RWPE1 (cell line): ENCODE measurements at regions not wholly inside any gene's neighbourhood (a gene's known extent, or its start where the extent isn't known, plus 50 kb on each side); places are given as distances from the start of the nearest gene placed in this dataset.
"Not testable (repeated sequence)": the region's sequence is repeated elsewhere in the genome, so short reads cannot be mapped to it uniquely, and the experiment has no call there.

Source experiments
- CTCF ChIA-PET: fragments of 350-600 bp; sonication (Branson Sonifier 250); formaldehyde crosslinking; extraction: SDS; loops from one replicate; lab custom pipeline; 2021; lab: Yijun Ruan, JAX
- POLR2A ChIA-PET: fragments of 400-600 bp; formaldehyde crosslinking; extraction: SDS; loops from one replicate; lab custom pipeline; 2020; ENCODE audit warnings: antibody characterized with exemption; ENCODE audit not compliant: low non-redundant PET; lab: Yijun Ruan, JAX
- DNase-seq: peaks from one replicate; pipeline ENCODE4 v3.0.0; 2012; ENCODE audit warnings: low spot score
- H3K27ac ChIP-seq: fragments of 450-650 bp; 2 replicates; pipeline ENCODE4 v1.5.1; 2017
- TF ChIP-seq, protein P1 (sequence below): fragments of 450-650 bp; conservative IDR thresholded peaks from 2 replicates; pipeline ENCODE4 v1.5.1; 2017; ENCODE audit warnings: low read depth, mild to moderate bottlenecking

DNA sequence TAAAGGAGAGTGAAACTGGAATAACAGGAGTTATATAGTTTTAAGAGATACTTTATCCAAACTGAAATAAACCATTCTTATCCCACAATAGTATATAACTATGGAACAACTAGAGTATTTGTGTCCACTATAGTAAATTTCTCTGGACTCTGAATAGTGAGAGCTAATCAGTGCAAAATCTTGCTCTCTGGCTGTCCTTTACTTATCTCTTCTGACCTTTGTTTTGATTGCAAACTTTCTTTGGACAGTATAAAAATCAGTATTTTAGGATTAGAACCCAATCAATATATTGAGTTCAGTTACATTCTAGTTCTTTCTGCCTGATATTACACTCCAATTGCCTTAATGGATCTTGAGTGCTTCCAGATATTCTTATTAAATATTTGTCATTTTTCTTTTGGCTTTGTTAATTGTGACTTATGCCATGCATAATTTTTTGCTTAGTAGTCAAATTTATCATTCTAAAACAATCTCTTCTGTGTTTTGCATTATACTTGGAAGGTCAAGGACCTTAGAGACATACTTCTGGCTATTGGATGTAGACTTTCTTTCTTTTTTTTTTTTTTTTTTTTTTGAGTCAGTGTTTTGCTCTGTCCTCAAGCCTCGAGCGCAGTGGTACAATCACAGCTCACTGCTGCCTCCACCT lies 89.9 kb upstream of the AMN1 start:
- TF ChIP-seq, protein P1, sequence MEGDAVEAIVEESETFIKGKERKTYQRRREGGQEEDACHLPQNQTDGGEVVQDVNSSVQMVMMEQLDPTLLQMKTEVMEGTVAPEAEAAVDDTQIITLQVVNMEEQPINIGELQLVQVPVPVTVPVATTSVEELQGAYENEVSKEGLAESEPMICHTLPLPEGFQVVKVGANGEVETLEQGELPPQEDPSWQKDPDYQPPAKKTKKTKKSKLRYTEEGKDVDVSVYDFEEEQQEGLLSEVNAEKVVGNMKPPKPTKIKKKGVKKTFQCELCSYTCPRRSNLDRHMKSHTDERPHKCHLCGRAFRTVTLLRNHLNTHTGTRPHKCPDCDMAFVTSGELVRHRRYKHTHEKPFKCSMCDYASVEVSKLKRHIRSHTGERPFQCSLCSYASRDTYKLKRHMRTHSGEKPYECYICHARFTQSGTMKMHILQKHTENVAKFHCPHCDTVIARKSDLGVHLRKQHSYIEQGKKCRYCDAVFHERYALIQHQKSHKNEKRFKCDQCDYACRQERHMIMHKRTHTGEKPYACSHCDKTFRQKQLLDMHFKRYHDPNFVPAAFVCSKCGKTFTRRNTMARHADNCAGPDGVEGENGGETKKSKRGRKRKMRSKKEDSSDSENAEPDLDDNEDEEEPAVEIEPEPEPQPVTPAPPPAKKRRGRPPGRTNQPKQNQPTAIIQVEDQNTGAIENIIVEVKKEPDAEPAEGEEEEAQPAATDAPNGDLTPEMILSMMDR: no peak
- DNase-seq: no peak
- POLR2A ChIA-PET: no interaction called here
- no peak overlapping the region for H3K27ac ChIP-seq
- CTCF ChIA-PET: no interaction called here

DNA sequence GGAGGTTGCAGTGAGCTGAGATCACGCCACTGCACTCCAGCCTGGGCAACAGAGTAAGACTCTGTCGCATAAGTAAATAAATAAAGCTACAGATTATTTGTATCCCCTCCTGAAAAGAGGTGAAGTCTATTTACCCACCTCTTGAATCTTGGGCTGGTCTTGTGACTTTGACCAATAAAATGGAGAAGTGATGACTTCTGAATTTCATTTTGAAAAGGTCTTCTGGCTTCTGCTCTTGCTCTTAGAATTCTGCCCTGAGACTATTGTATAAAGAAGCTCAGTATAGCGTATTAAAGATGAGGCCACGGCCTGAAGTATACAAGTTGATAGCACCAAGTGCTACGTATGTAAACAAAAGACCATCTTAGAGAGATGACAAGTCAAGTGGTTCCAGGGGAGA lies 88.3 kb upstream of the AMN1 start:
- DNase-seq: no peak
- TF ChIP-seq, protein P1: no peak
- POLR2A ChIA-PET: no interaction called here
- CTCF ChIA-PET: no interaction called here
- no peak overlapping the region for H3K27ac ChIP-seq

DNA sequence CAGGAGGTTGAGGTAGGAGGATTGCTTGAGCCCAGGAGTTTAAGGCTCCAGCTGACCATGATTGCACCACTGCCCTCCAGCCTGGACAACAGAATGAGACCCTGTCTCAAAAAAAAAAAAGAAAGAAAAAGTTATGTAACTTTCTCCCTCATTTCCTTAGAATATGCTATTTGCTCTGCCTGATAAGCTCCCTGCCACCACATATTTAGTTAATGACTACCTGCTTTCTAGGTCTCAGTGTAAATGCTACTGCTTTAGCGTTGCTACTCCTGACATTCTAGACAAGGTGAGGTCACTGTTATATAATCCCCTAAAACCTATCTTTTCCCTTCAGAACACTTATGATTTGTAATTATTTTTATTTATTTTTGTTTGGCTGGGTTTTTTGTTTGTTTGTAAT lies 86.3 kb upstream of the AMN1 start:
- ChIA-PET CTCF (no interaction called here), POLR2A (no interaction called here)
- H3K27ac ChIP-seq: no peak overlapping the region
- TF ChIP-seq, protein P1: no peak
- DNase-seq: no peak

DNA sequence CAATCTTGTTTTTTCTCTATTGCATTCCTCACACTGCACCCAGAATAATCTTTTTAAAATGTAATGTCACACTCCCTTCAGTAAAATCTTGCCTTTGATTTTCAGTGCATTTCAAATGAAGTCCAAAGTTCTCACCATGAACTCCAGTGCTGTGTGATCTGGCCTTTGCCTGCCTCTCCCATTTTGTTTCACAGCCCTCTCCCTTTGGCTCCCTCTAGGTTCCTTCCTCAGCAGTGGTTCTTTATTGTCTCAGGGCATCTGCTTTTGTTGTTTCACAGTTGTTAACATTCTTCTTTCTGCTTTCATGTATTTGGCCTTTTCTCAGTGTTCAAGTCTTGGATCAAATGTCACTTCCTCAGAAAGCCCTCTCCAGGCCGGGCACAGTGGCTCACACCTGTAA lies 84.5 kb upstream of the AMN1 start:
- ChIA-PET CTCF (no interaction called here), POLR2A (no interaction called here)
- DNase-seq: no peak
- H3K27ac ChIP-seq: no peak overlapping the region
- TF ChIP-seq, protein P1: no peak

DNA sequence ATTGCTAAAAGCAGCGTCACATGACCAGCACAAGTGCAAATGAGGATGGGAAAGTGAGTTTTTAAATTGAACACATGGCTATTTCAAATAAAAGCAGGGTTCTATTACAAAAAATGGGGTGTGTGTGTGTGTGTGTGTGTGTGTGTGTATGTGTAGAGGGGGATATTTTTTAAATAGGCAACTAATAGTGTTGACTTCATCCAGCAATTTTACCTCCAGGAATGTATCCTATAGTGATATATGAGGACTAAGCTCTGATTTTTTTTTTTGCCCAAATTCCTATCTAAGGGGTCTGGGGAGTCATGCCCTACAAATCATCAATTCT lies 78.9 kb upstream of the AMN1 start:
- TF ChIP-seq, protein P1: no peak
- ChIA-PET CTCF (interaction anchor here (0.6 kb wide), 1 partner anchor 88 kb away, joined by 5 read pairs; no protein-coding TSS in a partner anchor), POLR2A (no interaction called here)
- no peak for DNase-seq
- no peak overlapping the region for H3K27ac ChIP-seq

DNA sequence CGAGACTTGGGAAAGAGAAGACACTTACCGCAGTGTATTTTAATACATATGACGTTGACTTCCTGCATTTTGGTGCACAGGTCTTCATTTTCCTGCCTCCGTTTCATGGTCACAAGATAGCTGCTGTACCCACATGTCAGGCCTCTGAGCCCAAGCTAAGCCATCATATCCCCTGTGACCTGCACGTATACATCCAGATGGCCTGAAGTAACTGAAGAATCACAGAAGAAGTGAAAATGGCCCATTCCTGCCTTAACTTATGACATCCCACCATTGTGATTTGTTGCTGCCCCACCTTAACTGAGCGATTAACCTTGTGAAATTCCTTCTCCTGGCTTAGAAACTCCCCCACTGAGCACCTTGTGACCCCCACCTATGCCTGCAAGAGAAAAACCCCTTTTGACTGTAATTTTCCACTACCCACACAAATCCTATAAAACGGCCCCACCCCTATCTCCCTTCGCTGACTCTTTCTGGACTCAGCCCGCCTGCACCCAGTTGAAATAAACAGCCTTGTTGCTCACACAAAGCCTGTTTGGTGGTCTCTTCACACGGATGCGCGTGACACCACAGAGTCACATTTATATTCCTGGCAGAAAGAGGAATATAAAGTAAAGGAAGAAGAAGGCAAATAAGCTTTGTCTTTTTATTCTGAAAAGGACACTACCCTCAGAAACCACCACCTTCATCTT lies 78.4 kb upstream of the AMN1 start:
- H3K27ac ChIP-seq, DNase-seq, POLR2A ChIA-PET: not testable (repeated sequence)
- CTCF ChIA-PET: interaction anchor here (0.6 kb wide), 1 partner anchor 89 kb away, joined by 5 read pairs; no protein-coding TSS in a partner anchor

DNA sequence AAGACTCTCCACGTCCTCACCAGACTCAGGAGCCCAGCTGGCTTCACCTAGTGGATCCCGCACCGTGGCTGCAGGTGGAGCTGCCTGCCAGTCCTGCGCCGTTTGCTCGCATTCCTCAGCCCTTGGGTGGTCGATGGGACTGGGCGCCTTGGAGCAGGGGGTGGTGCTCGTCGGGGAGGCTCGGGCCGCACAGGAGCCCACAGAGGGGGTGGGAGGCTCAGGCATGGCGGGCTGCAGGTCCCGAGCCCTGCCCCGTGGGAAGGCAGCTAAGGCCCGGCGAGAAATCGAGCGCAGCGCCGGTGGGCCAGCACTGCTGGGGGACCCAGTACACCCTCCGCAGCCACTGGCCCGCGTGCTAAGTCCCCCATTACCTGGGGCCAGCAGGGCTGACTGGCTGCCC lies 76.9 kb upstream of the AMN1 start:
- CTCF ChIA-PET, POLR2A ChIA-PET, DNase-seq, H3K27ac ChIP-seq: not testable (repeated sequence)

DNA sequence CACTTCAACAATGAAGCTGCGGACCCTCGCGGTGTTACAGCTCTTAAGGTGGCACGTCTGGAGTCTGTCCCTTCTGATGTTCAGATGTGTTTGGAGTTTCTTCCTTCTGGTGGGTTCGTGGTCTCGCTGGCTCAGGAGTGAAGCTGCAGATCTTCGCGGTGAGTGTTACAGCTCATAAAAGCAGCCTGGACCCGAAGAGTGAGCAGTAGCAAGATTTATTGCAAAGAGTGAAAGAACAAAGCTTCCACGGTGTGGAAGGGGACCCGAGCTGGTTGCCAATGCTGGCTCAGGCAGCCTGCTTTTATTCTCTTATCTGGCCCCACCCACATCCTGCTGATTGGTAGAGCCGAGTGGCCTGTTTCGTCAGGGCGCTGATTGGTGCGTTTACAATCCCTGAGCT lies 75.9 kb upstream of the AMN1 start:
- DNase-seq, POLR2A ChIA-PET, CTCF ChIA-PET, H3K27ac ChIP-seq: not testable (repeated sequence)
